Activated CD4-positive, alpha-beta memory T cell treated with anti-CD3 and anti-CD28 coated beads for 36 hours (primary cell): ENCODE measurements at regions not wholly inside any gene's neighbourhood (a gene's known extent, or its start where the extent isn't known, plus 50 kb on each side); places are given as distances from the start of the nearest gene placed in this dataset.

Source experiments
- CTCF ChIA-PET: fragments of 350-600 bp; sonication (Branson Sonifier 250); formaldehyde crosslinking; loops from one replicate; lab custom pipeline; 2021; ENCODE audit warnings: antibody characterized with exemption, inconsistent platforms; lab: Charles Lee
- POLR2A ChIA-PET: fragments of 350-600 bp; sonication (Branson Sonifier 250); formaldehyde crosslinking; loops from one replicate; lab custom pipeline; 2021; ENCODE audit warnings: antibody characterized with exemption; lab: Charles Lee
- DNase-seq: peaks from one replicate; pipeline ENCODE4 v3.0.0-alpha.2; 2020
- H3K27ac Mint-ChIP-seq: one replicate; pipeline ENCODE4 v1.8.0; 2021; ENCODE audit warnings: mixed read lengths
- H3K27me3 Mint-ChIP-seq: one replicate; pipeline ENCODE4 v1.8.0; 2021; ENCODE audit warnings: mixed read lengths
- H3K36me3 Mint-ChIP-seq: one replicate; pipeline ENCODE4 v1.8.0; 2021; ENCODE audit warnings: mixed read lengths
- H3K4me1 Mint-ChIP-seq: one replicate; pipeline ENCODE4 v1.8.0; 2021; ENCODE audit warnings: low read depth, mixed read lengths
- H3K4me3 Mint-ChIP-seq: one replicate; pipeline ENCODE4 v1.8.0; 2021; ENCODE audit warnings: mild to moderate bottlenecking, mixed read lengths
- H3K9me3 Mint-ChIP-seq: one replicate; pipeline ENCODE4 v1.8.0; 2021; ENCODE audit warnings: mixed read lengths
- intact Hi-C: fragments of 100-400 bp; cut with micrococcal nuclease; formaldehyde crosslinking; loops from one replicate; pipeline ENCODE4 v1.15.1; 2023

- ChIA-PET POLR2A (no interaction called here), CTCF (no interaction called here)
- Mint-ChIP-seq H3K4me1 (no peaks in the 10 kb centered on the region), H3K27me3 (no peaks in the 10 kb centered on the region), H3K4me3 (no peak overlapping the region), H3K27ac (no peak overlapping the region), H3K36me3 (no peaks in the 10 kb centered on the region), H3K9me3 (peaks cover 3% of the 10 kb centered on the region)
- DNase-seq = no peak
- intact Hi-C loops = no loop called here
Observed at GRCh38 chr4:186949847-186950246, 226.2 kb upstream of the FAT1 start.

GRCh38 chr4:186952709-186953108 is 229.1 kb upstream of the FAT1 start:
- Mint-ChIP-seq H3K4me3 (no peak overlapping the region), H3K27ac (no peak overlapping the region), H3K27me3 (no peaks in the 10 kb centered on the region), H3K4me1 (no peaks in the 10 kb centered on the region), H3K9me3 (peaks cover 3% of the 10 kb centered on the region), H3K36me3 (no peaks in the 10 kb centered on the region)
- intact Hi-C loops = no loop called here
- ChIA-PET POLR2A (no interaction called here), CTCF (no interaction called here)
- no peak for DNase-seq

- Mint-ChIP-seq H3K27ac (no peak overlapping the region), H3K4me1 (no peaks in the 10 kb centered on the region), H3K36me3 (no peaks in the 10 kb centered on the region), H3K4me3 (no peak overlapping the region), H3K9me3 (peaks cover 5% of the 10 kb centered on the region), H3K27me3 (no peaks in the 10 kb centered on the region)
- DNase-seq = no peak
- CTCF ChIA-PET = no interaction called here
- POLR2A ChIA-PET = no interaction called here
- intact Hi-C loops = no loop called here
Observed at GRCh38 chr4:186953599-186954260, 230.1 kb upstream of the FAT1 start.

GRCh38 chr4:186954509-186954908 is 230.9 kb upstream of the FAT1 start:
- Mint-ChIP-seq H3K27ac (no peak overlapping the region), H3K36me3 (no peaks in the 10 kb centered on the region), H3K4me1 (no peaks in the 10 kb centered on the region), H3K4me3 (no peak overlapping the region), H3K9me3 (peaks cover 3% of the 10 kb centered on the region), H3K27me3 (no peaks in the 10 kb centered on the region)
- intact Hi-C loops = no loop called here
- CTCF ChIA-PET = no interaction called here
- DNase-seq = no peak
- POLR2A ChIA-PET = no interaction called here

GRCh38 chr4:186954956-186955355 is 231.3 kb upstream of the FAT1 start:
- no peaks in the 10 kb centered on the region for H3K4me1 Mint-ChIP-seq
- no peaks in the 10 kb centered on the region for H3K36me3 Mint-ChIP-seq

GRCh38 chr4:186957952-186958555 is 234.4 kb upstream of the FAT1 start:
- POLR2A ChIA-PET = no interaction called here
- H3K4me3 Mint-ChIP-seq = no peak overlapping the region
- DNase-seq = no peak
- H3K27me3 Mint-ChIP-seq = no peaks in the 10 kb centered on the region
- H3K4me1 Mint-ChIP-seq = no peaks in the 10 kb centered on the region
- H3K27ac Mint-ChIP-seq = no peak overlapping the region
- H3K36me3 Mint-ChIP-seq = no peaks in the 10 kb centered on the region
- peaks cover 3% of the 10 kb centered on the region for H3K9me3 Mint-ChIP-seq
- intact Hi-C loops = no loop called here
- CTCF ChIA-PET = no interaction called here

More at GRCh38 chr4:186954956-186955355, 231.3 kb upstream of the FAT1 start:
- no peak overlapping the region for H3K27ac Mint-ChIP-seq
- no peaks in the 10 kb centered on the region for H3K27me3 Mint-ChIP-seq
- H3K4me3 Mint-ChIP-seq = no peak overlapping the region
- ChIA-PET POLR2A (no interaction called here), CTCF (no interaction called here)
- intact Hi-C loops = no loop called here
- H3K9me3 Mint-ChIP-seq = peaks cover 3% of the 10 kb centered on the region
- no peak for DNase-seq

- POLR2A ChIA-PET = no interaction called here
- no peaks in the 10 kb centered on the region for H3K27me3 Mint-ChIP-seq
- no peaks in the 10 kb centered on the region for H3K4me1 Mint-ChIP-seq
- no peak overlapping the region for H3K27ac Mint-ChIP-seq
- H3K4me3 Mint-ChIP-seq = no peak overlapping the region
- H3K36me3 Mint-ChIP-seq = no peaks in the 10 kb centered on the region
- peaks cover 3% of the 10 kb centered on the region for H3K9me3 Mint-ChIP-seq
- intact Hi-C loops = no loop called here
- no peak for DNase-seq
- CTCF ChIA-PET = no interaction called here
Observed at GRCh38 chr4:186958726-186959350, 235.2 kb upstream of the FAT1 start.

- Mint-ChIP-seq H3K9me3 (peaks cover 6% of the 10 kb centered on the region), H3K4me3 (no peak overlapping the region), H3K27me3 (no peaks in the 10 kb centered on the region), H3K4me1 (no peaks in the 10 kb centered on the region), H3K27ac (no peak overlapping the region), H3K36me3 (no peaks in the 10 kb centered on the region)
- intact Hi-C loops = no loop called here
- CTCF ChIA-PET = no interaction called here
- POLR2A ChIA-PET = no interaction called here
- DNase-seq = no peak
Observed at GRCh38 chr4:186979961-186980745, 256.5 kb upstream of the FAT1 start.

- no peak overlapping the region for H3K27ac Mint-ChIP-seq
- POLR2A ChIA-PET = no interaction called here
- CTCF ChIA-PET = no interaction called here
- H3K27me3 Mint-ChIP-seq = no peaks in the 10 kb centered on the region
- H3K4me1 Mint-ChIP-seq = no peaks in the 10 kb centered on the region
- H3K36me3 Mint-ChIP-seq = no peaks in the 10 kb centered on the region
- DNase-seq = no peak
- no peak overlapping the region for H3K4me3 Mint-ChIP-seq
- intact Hi-C loops = no loop called here
- H3K9me3 Mint-ChIP-seq = peaks cover 6% of the 10 kb centered on the region
Observed at GRCh38 chr4:186981161-186981560, 257.5 kb upstream of the FAT1 start.

GRCh38 chr4:186982160-186982559 is 258.5 kb upstream of the FAT1 start:
- CTCF ChIA-PET = no interaction called here
- Mint-ChIP-seq H3K9me3 (peaks cover 10% of the 10 kb centered on the region), H3K4me3 (no peak overlapping the region), H3K27ac (no peak overlapping the region), H3K4me1 (no peaks in the 10 kb centered on the region), H3K36me3 (no peaks in the 10 kb centered on the region), H3K27me3 (no peaks in the 10 kb centered on the region)
- intact Hi-C loops = no loop called here
- DNase-seq = no peak
- POLR2A ChIA-PET = no interaction called here

- no peak overlapping the region for H3K27ac Mint-ChIP-seq
- H3K27me3 Mint-ChIP-seq = no peaks in the 10 kb centered on the region
- no peaks in the 10 kb centered on the region for H3K36me3 Mint-ChIP-seq
- peaks cover 11% of the 10 kb centered on the region for H3K9me3 Mint-ChIP-seq
- intact Hi-C loops = no loop called here
- POLR2A ChIA-PET = no interaction called here
- CTCF ChIA-PET = no interaction called here
- H3K4me3 Mint-ChIP-seq = no peak overlapping the region
- H3K4me1 Mint-ChIP-seq = no peaks in the 10 kb centered on the region
- no peak for DNase-seq
Observed at GRCh38 chr4:186984105-186984644, 260.5 kb upstream of the FAT1 start.

GRCh38 chr4:186999686-187000085 is 276.0 kb upstream of the FAT1 start:
- no peaks in the 10 kb centered on the region for H3K4me1 Mint-ChIP-seq
- H3K27me3 Mint-ChIP-seq = no peaks in the 10 kb centered on the region
- no peak overlapping the region for H3K27ac Mint-ChIP-seq
- H3K36me3 Mint-ChIP-seq = no peaks in the 10 kb centered on the region
- no peak for DNase-seq
- CTCF ChIA-PET = no interaction called here
- no peak overlapping the region for H3K4me3 Mint-ChIP-seq
- peaks cover 9% of the 10 kb centered on the region for H3K9me3 Mint-ChIP-seq
- POLR2A ChIA-PET = no interaction called here
- intact Hi-C loops = no loop called here
